ENCODE measurements at regions not wholly inside any gene's neighbourhood (a gene's known extent, or its start where the extent isn't known, plus 50 kb on each side); places are given as distances from the start of the nearest gene placed in this dataset.

DNA sequence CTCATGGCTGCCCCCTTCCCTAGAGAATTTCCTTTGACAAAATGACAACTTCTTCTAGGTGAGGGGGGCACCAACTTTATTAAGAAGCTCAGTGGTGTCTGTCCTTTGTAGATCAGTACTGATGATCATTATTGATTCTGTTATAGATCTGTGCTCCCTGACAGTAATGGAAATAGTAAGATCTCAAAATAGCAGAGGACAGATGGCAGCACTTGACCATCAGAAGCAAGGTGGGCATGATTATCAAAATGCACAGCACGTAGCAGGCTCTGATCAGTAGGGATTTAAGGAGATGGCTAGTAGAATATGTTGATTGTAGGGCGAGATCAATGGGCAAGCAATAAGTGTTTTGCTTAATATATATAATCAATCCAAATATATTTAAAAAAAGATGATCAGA, 208.6 kb upstream of the HDDC2 start:
- WGBS (ENCODE audit: insufficient coverage, low coverage, missing lambda C conversion rate), result 3% methylated on average over 2 of the region's 2 CpGs
- no peaks in the 10 kb centered on the region for H4K20me1 ChIP-seq (replicated peaks; ENCODE audit: control insufficient read depth, insufficient read depth, low read length)
- no TSS peak for BruUV-seq (replicated peaks)
- no peak overlapping the region for H3K4me2 ChIP-seq (ENCODE audit: insufficient read depth, low read length)
- no peaks in the 10 kb centered on the region for H3K9me3 ChIP-seq (replicated peaks; ENCODE audit: control insufficient read depth, insufficient read depth, low read depth, low read length)
- H2AFZ ChIP-seq (ENCODE audit: low read depth, low read length), result no peak overlapping the region
- TF ChIP-seq RAD21 (CRISPR knock-in tag; conservative IDR thresholded peaks at IDR 0.05 in 1 of 2, IDR thresholded peaks at IDR 0.05 in 1 of 2) (peak; percentile 27 to 32; a peak in 3 of 4 replicates), XRCC5 (IDR thresholded peaks at IDR 0.05; ENCODE audit: low read depth, low read length) (no peak)
- H3K79me2 ChIP-seq (ENCODE audit: control insufficient read depth, insufficient read depth, low read length), result no peaks in the 10 kb centered on the region
- H3K27ac ChIP-seq (ENCODE audit: extremely low read depth, low read depth, low read length), result no peak overlapping the region
- FAIRE-seq, result no peak
- ChIA-PET CTCF (ENCODE audit: low intra/inter-chr PET ratio) (no interaction called here), POLR2A (interaction anchor here (0.6 kb wide), 1 partner anchor 65 kb away, joined by 3 read pairs; no protein-coding TSS in a partner anchor)
- no peak for DNase-seq (ENCODE audit: extremely low read depth in 1 of 4, low spot score in 3 of 4)
- H3K4me3 ChIP-seq, result no peak overlapping the region
- H3K27me3 ChIP-seq (ENCODE audit: control insufficient read depth in 2 of 2, insufficient read depth in 2 of 2, low read length in 2 of 2), result no peaks in the 10 kb centered on the region
- no peaks in the 10 kb centered on the region for H3K9me1 ChIP-seq (ENCODE audit: control insufficient read depth, insufficient read depth, low read length)
- H3K4me1 ChIP-seq (replicated peaks in 1 of 2; ENCODE audit: control insufficient read depth in 2 of 2, insufficient read depth in 2 of 2, low read length in 2 of 2), result no peaks in the 10 kb centered on the region
- in situ Hi-C loops (cut with MboI), result no loop called here
- intact Hi-C loops (cut with micrococcal nuclease), result loop anchor here (10.0 kb wide), 1 partner anchor 196 kb away; no protein-coding TSS in a partner anchor
- H3K9ac ChIP-seq (ENCODE audit: insufficient read depth in 1 of 2, low read depth in 2 of 2, low read length in 2 of 2), result no peak overlapping the region
- no peak for ATAC-seq
- no peaks in the 10 kb centered on the region for H3K36me3 ChIP-seq (ENCODE audit: control insufficient read depth, insufficient read depth, low read length)

DNA sequence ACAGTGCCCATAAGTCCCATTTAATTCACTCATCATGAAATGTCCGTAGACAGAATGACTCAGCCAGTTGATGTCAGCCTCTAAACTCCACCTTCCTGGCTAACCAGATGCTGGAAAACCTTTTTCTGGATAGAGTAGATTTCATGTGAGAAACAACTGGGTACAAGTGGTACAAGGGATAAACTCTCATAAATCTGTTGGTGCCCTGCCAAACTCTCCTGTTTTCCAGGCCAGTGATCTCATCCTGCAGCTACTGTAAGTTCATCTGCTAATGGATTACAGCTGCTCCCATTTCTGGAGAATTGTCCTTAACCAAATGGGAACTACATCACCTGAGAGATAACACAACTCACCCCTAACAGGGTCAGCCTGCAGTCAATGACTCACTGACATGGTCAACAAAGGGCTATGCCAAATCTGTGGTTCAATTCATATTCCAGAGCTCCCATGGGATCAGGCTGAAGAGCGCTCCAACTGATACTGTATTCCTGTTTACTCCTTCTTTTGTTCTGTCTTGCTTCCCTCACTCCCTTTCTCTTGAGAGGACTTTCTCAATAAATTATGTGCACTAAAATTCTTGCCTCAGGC, 210.1 kb upstream of the HDDC2 start:
- Histone ChIP-seq H3K9ac (ENCODE audit: insufficient read depth in 1 of 2, low read depth in 2 of 2, low read length in 2 of 2) (no peak overlapping the region), H3K27me3 (ENCODE audit: control insufficient read depth in 2 of 2, insufficient read depth in 2 of 2, low read length in 2 of 2) (no peaks in the 10 kb centered on the region), H3K9me3 (replicated peaks; ENCODE audit: control insufficient read depth, insufficient read depth, low read depth, low read length) (no peaks in the 10 kb centered on the region), H3K4me2 (ENCODE audit: insufficient read depth, low read length) (no peak overlapping the region), H3K9me1 (ENCODE audit: control insufficient read depth, insufficient read depth, low read length) (no peaks in the 10 kb centered on the region), H3K79me2 (ENCODE audit: control insufficient read depth, insufficient read depth, low read length) (no peaks in the 10 kb centered on the region), H4K20me1 (replicated peaks; ENCODE audit: control insufficient read depth, insufficient read depth, low read length) (no peaks in the 10 kb centered on the region), H3K4me3 (no peak overlapping the region), H3K36me3 (ENCODE audit: control insufficient read depth, insufficient read depth, low read length) (no peaks in the 10 kb centered on the region), H2AFZ (ENCODE audit: low read depth, low read length) (no peak overlapping the region), H3K27ac (ENCODE audit: extremely low read depth, low read depth, low read length) (no peak overlapping the region), H3K4me1 (replicated peaks in 1 of 2; ENCODE audit: control insufficient read depth in 2 of 2, insufficient read depth in 2 of 2, low read length in 2 of 2) (no peaks in the 10 kb centered on the region)
- FAIRE-seq (no peak), ATAC-seq (no peak), DNase-seq (ENCODE audit: extremely low read depth in 1 of 4, low spot score in 3 of 4) (no peak)
- in situ Hi-C loops (cut with MboI), result no loop called here
- intact Hi-C loops (cut with micrococcal nuclease), result loop anchor here (1.0 to 10.0 kb wide), 2 partner anchors 197 to 241 kb away; no protein-coding TSS in a partner anchor
- 4% methylated on average over 2 of the region's 2 CpGs for WGBS (ENCODE audit: insufficient coverage, low coverage, missing lambda C conversion rate)
- BruUV-seq (replicated peaks), result no TSS peak
- POLR2A ChIA-PET, result no interaction called here
- CTCF ChIA-PET (ENCODE audit: low intra/inter-chr PET ratio), result interaction anchor here (1.0 kb wide), 1 partner anchor 242 kb away, joined by 3 read pairs; no protein-coding TSS in a partner anchor
- 0 out of 2 replicates have a peak, but pooled peaks have one; percentile 5 for TF ChIP-seq NFE2 (IDR thresholded peaks at IDR 0.05; ENCODE audit: low read depth)
- TF ChIP-seq, protein P1, sequence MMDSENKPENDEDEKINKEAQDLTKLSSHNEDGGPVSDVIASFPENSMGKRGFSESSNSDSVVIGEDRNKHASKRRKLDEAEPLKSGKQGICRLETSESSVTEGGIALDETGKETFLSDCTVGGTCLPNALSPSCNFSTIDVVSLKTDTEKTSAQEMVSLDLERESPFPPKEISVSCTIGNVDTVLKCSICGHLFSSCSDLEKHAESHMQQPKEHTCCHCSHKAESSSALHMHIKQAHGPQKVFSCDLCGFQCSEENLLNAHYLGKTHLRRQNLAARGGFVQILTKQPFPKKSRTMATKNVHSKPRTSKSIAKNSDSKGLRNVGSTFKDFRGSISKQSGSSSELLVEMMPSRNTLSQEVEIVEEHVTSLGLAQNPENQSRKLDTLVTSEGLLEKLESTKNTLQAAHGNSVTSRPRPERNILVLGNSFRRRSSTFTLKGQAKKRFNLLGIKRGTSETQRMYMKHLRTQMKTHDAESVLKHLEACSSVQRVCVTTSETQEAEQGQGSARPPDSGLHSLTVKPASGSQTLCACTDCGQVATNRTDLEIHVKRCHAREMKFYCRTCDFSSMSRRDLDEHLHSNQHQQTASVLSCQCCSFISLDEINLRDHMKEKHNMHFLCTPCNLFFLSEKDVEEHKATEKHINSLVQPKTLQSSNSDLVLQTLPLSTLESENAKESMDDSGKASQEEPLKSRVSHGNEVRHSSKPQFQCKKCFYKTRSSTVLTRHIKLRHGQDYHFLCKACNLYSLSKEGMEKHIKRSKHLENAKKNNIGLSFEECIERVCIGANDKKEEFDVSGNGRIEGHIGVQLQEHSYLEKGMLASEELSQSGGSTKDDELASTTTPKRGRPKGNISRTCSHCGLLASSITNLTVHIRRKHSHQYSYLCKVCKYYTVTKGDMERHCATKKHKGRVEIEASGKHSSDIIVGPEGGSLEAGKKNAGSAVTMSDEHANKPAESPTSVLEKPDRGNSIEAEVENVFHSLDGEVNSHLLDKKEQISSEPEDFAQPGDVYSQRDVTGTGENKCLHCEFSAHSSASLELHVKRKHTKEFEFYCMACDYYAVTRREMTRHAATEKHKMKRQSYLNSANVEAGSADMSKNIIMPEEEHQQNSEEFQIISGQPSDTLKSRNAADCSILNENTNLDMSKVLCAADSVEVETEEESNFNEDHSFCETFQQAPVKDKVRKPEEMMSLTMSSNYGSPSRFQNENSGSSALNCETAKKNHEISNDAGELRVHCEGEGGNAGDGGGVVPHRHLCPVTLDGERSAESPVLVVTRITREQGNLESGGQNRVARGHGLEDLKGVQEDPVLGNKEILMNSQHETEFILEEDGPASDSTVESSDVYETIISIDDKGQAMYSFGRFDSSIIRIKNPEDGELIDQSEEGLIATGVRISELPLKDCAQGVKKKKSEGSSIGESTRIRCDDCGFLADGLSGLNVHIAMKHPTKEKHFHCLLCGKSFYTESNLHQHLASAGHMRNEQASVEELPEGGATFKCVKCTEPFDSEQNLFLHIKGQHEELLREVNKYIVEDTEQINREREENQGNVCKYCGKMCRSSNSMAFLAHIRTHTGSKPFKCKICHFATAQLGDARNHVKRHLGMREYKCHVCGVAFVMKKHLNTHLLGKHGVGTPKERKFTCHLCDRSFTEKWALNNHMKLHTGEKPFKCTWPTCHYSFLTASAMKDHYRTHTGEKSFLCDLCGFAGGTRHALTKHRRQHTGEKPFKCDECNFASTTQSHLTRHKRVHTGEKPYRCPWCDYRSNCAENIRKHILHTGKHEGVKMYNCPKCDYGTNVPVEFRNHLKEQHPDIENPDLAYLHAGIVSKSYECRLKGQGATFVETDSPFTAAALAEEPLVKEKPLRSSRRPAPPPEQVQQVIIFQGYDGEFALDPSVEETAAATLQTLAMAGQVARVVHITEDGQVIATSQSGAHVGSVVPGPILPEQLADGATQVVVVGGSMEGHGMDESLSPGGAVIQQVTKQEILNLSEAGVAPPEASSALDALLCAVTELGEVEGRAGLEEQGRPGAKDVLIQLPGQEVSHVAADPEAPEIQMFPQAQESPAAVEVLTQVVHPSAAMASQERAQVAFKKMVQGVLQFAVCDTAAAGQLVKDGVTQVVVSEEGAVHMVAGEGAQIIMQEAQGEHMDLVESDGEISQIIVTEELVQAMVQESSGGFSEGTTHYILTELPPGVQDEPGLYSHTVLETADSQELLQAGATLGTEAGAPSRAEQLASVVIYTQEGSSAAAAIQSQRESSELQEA (IDR thresholded peaks at IDR 0.05; ENCODE audit: low read depth), result no peak
